Karpas-422 (cell line): ENCODE measurements at regions not wholly inside any gene's neighbourhood (a gene's known extent, or its start where the extent isn't known, plus 50 kb on each side); places are given as distances from the start of the nearest gene placed in this dataset.
A peak's percentile ranks its signal among the peaks of the same experiment; 100 is the strongest.

Source experiments
- DNase-seq: peaks from one replicate; pipeline ENCODE4 v3.0.0-alpha.2; 2015
- H2AFZ ChIP-seq: fragments of 200-600 bp; sonication (generic); 2 replicates; pipeline ENCODE4 v1.6.1; 2014; ENCODE audit warnings: antibody characterized with exemption, low read length, mixed read lengths
- H3K27ac ChIP-seq: fragments of 200-600 bp; sonication (generic); 2 replicates; pipeline ENCODE4 v1.5.1; 2014; ENCODE audit warnings: mild to moderate bottlenecking, low read length, moderate library complexity
- H3K27me3 ChIP-seq: fragments of 200-600 bp; sonication (generic); 2 replicates; pipeline ENCODE4 v1.6.1; 2014; ENCODE audit warnings: low read length, mixed read lengths
- H3K36me3 ChIP-seq: fragments of 200-600 bp; sonication (generic); 2 replicates; pipeline ENCODE4 v1.6.1; 2014; ENCODE audit warnings: low read length, mixed read lengths; ENCODE audit not compliant: insufficient read depth
- H3K4me1 ChIP-seq: fragments of 200-600 bp; sonication (generic); 2 replicates; pipeline ENCODE4 v1.6.1; 2014; ENCODE audit warnings: mild to moderate bottlenecking, low read length, mixed read lengths
- H3K4me2 ChIP-seq: fragments of 200-600 bp; sonication (generic); 2 replicates; pipeline ENCODE4 v1.6.1; 2014; ENCODE audit warnings: low read length, low read depth, mild to moderate bottlenecking; ENCODE audit not compliant: poor library complexity, severe bottlenecking
- H3K4me3 ChIP-seq: fragments of 200-600 bp; sonication (generic); 2 replicates; pipeline ENCODE4 v1.5.1; 2014; ENCODE audit warnings: mild to moderate bottlenecking, antibody characterized with exemption, low read length, mixed read lengths
- H3K79me2 ChIP-seq: fragments of 200-600 bp; sonication (generic); 2 replicates; pipeline ENCODE4 v1.6.1; 2014; ENCODE audit warnings: mild to moderate bottlenecking, low read length, mixed read lengths
- H3K9ac ChIP-seq: fragments of 200-600 bp; sonication (generic); 2 replicates; pipeline ENCODE4 v1.6.0; 2014; ENCODE audit warnings: low read length
- H3K9me2 ChIP-seq: fragments of 200-600 bp; sonication (generic), shearing (Covaris generic); replicated peaks from 2 replicates; pipeline ENCODE4 v1.6.0; 2014; ENCODE audit warnings: mild to moderate bottlenecking, low read length, moderate library complexity; ENCODE audit not compliant: insufficient read depth
- H3K9me3 ChIP-seq: fragments of 300-700, 200-600 bp; sonication (generic); 2 replicates; pipeline ENCODE4 v1.6.1; 2014; ENCODE audit warnings: low read length, mixed read lengths
- H4K20me1 ChIP-seq: fragments of 200-600 bp; sonication (generic); 2 replicates; pipeline ENCODE4 v1.6.1; 2014; ENCODE audit warnings: mild to moderate bottlenecking, antibody characterized with exemption, low read length, low read depth; ENCODE audit not compliant: insufficient read depth

DNA sequence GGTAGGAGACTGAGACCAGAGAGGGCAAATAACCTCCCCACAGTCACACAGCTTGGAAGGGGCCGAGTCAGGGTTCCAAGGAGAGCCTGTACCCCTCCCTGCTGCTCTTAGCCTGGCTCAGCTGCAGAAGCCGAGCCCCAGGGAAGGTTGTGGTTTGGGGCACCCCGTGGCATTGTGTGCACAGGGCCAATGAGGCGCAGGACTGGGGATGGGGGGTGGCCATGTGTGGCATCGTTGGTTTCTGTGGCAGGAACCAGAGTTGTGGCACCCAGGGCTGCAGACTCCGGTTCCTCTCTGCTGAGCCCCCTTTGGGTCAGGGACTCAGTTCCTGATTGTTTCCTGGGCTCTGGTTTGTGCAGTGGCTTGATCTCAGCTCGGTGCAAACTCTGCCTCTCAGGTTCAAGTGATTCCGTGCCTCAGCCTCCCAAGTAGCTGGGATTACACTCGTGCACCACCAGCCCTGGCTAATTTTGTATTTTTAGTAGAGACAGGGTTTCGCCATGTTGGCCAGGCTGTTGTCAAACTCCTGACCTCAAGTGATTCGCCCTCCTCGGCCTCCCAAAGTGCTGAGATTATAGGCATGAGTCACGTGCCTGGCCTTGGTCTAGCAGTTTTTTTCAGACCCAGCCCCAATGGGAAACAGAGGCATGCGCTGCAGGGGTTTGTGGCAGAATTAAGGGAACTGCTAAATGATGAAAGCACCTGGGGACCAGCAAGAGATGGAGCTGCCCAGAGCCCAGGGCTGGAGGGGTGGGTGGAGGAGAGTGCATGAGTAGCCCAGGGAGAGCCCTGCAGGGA, 221.0 kb upstream of the SULF2 start:
- no peaks in the 10 kb centered on the region for H3K36me3 ChIP-seq
- H3K4me3 ChIP-seq, result no peak overlapping the region
- no peaks in the 10 kb centered on the region for H3K9me2 ChIP-seq
- H3K4me2 ChIP-seq, result no peak overlapping the region
- no peak overlapping the region for H2AFZ ChIP-seq
- no peaks in the 10 kb centered on the region for H4K20me1 ChIP-seq
- H3K27me3 ChIP-seq, result no peaks in the 10 kb centered on the region
- DNase-seq, result no peak
- no peaks in the 10 kb centered on the region for H3K79me2 ChIP-seq
- no peaks in the 10 kb centered on the region; the same call in 1 of the 2 replicates for H3K9me3 ChIP-seq
- H3K9ac ChIP-seq, result no peak overlapping the region
- peaks cover 11% of the 10 kb centered on the region for H3K4me1 ChIP-seq
- H3K27ac ChIP-seq, result no peak overlapping the region

GRCh38 chr20:48003021-48003420, 217.7 kb upstream of the SULF2 start:
- H2AFZ ChIP-seq, result no peak overlapping the region
- no peaks in the 10 kb centered on the region for H3K79me2 ChIP-seq
- no peaks in the 10 kb centered on the region for H3K36me3 ChIP-seq
- H3K9me2 ChIP-seq, result no peaks in the 10 kb centered on the region
- no peak for DNase-seq
- no peak overlapping the region for H3K27ac ChIP-seq
- H3K9me3 ChIP-seq, result no peaks in the 10 kb centered on the region; the same call in 1 of the 2 replicates
- H4K20me1 ChIP-seq, result no peaks in the 10 kb centered on the region
- no peak overlapping the region for H3K9ac ChIP-seq
- H3K4me3 ChIP-seq, result no peak overlapping the region
- H3K4me1 ChIP-seq, result peaks cover 11% of the 10 kb centered on the region
- H3K27me3 ChIP-seq, result no peaks in the 10 kb centered on the region
- no peak overlapping the region for H3K4me2 ChIP-seq

GRCh38 chr20:48002517-48002970, 217.3 kb upstream of the SULF2 start:
- Histone ChIP-seq H3K4me2 (no peak overlapping the region), H3K27me3 (no peaks in the 10 kb centered on the region), H3K27ac (no peak overlapping the region), H3K4me3 (no peak overlapping the region), H3K9me3 (no peaks in the 10 kb centered on the region; the same call in 1 of the 2 replicates), H4K20me1 (no peaks in the 10 kb centered on the region), H2AFZ (no peak overlapping the region), H3K79me2 (no peaks in the 10 kb centered on the region), H3K4me1 (peaks cover 11% of the 10 kb centered on the region), H3K36me3 (no peaks in the 10 kb centered on the region), H3K9ac (no peak overlapping the region), H3K9me2 (no peaks in the 10 kb centered on the region)
- DNase-seq, result peak; percentile 47

DNA sequence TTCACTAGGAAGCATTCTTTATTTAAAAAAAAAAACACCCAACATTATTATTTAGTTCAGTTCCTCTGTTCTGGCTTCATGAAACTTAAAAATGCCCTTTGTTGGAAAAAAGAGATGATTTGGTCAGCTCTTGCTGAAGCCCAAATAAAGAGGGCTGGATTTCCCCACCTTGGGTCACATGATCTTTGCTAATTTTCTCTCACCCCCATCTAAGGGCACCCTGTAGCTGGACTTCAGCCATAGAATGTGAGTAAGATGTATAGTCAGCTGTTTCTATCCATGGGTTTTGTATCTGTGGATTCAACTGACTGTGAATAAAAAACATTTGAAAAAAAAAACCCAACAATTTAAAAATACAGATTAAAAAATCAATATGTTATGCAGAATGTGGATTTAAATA, 213.9 kb upstream of the SULF2 start:
- Histone ChIP-seq H3K4me1 (peaks cover 11% of the 10 kb centered on the region), H2AFZ (no peak overlapping the region), H3K9me2 (no peaks in the 10 kb centered on the region)

DNA sequence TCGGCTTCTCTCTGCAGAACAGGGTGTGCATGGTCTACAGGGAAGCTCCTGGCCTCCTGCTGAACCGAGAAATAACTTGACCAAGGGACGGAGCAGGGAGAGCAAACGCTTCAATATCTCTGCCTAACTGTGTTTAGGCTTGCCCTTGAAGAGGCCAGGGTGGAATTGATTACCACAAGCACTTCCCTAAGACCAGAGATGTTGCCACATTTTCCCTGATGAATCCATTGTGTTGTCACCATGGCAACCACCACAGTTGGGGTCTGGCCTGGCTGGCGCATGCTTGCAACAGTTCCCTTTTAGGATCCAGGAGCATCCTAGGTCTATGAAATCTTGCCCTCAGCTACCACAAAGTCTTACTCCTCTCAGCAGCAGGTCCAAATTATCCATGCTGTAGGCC, 213.5 kb upstream of the SULF2 start:
- DNase-seq, result no peak
- no peak overlapping the region for H2AFZ ChIP-seq
- H3K9me3 ChIP-seq, result no peaks in the 10 kb centered on the region
- H3K4me1 ChIP-seq, result peaks cover 11% of the 10 kb centered on the region
- no peaks in the 10 kb centered on the region for H3K9me2 ChIP-seq
- H3K9ac ChIP-seq, result no peak overlapping the region
- no peaks in the 10 kb centered on the region for H4K20me1 ChIP-seq
- no peak overlapping the region for H3K27ac ChIP-seq
- no peak overlapping the region for H3K4me2 ChIP-seq
- H3K79me2 ChIP-seq, result no peaks in the 10 kb centered on the region
- no peak overlapping the region for H3K4me3 ChIP-seq
- H3K36me3 ChIP-seq, result no peaks in the 10 kb centered on the region
- H3K27me3 ChIP-seq, result no peaks in the 10 kb centered on the region

More for the DNA sequence above, 213.9 kb upstream of the SULF2 start:
- Histone ChIP-seq H3K27me3 (no peaks in the 10 kb centered on the region), H3K4me2 (no peak overlapping the region), H3K4me3 (no peak overlapping the region), H4K20me1 (no peaks in the 10 kb centered on the region), H3K9me3 (no peaks in the 10 kb centered on the region), H3K9ac (no peak overlapping the region), H3K36me3 (no peaks in the 10 kb centered on the region), H3K79me2 (no peaks in the 10 kb centered on the region), H3K27ac (no peak overlapping the region)
- no peak for DNase-seq

- Histone ChIP-seq H3K9me3 (no peaks in the 10 kb centered on the region), H3K27me3 (no peaks in the 10 kb centered on the region)
- no peak for DNase-seq
Observed at GRCh38 chr20:47995661-47996060, 210.4 kb upstream of the SULF2 start.

DNA sequence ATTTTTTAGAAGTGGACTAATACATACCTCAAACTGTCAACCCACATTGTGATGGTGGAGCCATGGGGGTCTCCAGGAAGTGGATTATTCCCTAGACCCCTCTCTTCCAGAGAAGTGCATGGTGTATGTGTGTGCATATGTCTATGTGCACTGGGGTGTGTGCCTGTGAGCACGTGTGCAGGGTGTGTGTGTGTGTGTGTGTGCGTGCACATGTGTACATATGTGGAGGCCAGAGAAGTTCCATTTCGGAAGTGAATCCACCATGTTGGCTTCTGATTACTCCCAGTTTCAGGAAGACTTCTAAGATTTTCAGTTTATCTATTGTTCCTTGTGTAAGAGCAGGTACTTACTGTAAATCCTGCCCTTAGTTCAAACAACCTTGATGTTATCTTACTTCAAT, 208.5 kb upstream of the SULF2 start:
- no peaks in the 10 kb centered on the region for H3K79me2 ChIP-seq
- H3K9ac ChIP-seq, result no peak overlapping the region
- no peak overlapping the region for H2AFZ ChIP-seq
- H3K4me2 ChIP-seq, result no peak overlapping the region
- H3K36me3 ChIP-seq, result no peaks in the 10 kb centered on the region
- DNase-seq, result no peak
- no peaks in the 10 kb centered on the region for H3K9me2 ChIP-seq
- no peaks in the 10 kb centered on the region for H3K9me3 ChIP-seq
- no peaks in the 10 kb centered on the region for H4K20me1 ChIP-seq
- H3K27me3 ChIP-seq, result no peaks in the 10 kb centered on the region
- H3K27ac ChIP-seq, result no peak overlapping the region
- no peaks in the 10 kb centered on the region for H3K4me1 ChIP-seq
- H3K4me3 ChIP-seq, result no peak overlapping the region

More at GRCh38 chr20:47995661-47996060, 210.4 kb upstream of the SULF2 start:
- H3K9me2 ChIP-seq, result no peaks in the 10 kb centered on the region
- H2AFZ ChIP-seq, result no peak overlapping the region
- no peak overlapping the region for H3K4me3 ChIP-seq
- no peaks in the 10 kb centered on the region for H3K79me2 ChIP-seq
- H3K36me3 ChIP-seq, result no peaks in the 10 kb centered on the region
- H3K27ac ChIP-seq, result no peak overlapping the region
- no peak overlapping the region for H3K9ac ChIP-seq
- no peaks in the 10 kb centered on the region for H4K20me1 ChIP-seq
- H3K4me2 ChIP-seq, result no peak overlapping the region
- H3K4me1 ChIP-seq, result no peaks in the 10 kb centered on the region

GRCh38 chr20:47993035-47993755, 207.9 kb upstream of the SULF2 start:
- Histone ChIP-seq H3K79me2 (no peaks in the 10 kb centered on the region), H3K36me3 (no peaks in the 10 kb centered on the region), H2AFZ (no peak overlapping the region), H3K9ac (no peak overlapping the region), H3K9me3 (no peaks in the 10 kb centered on the region), H3K4me1 (no peaks in the 10 kb centered on the region), H3K27me3 (no peaks in the 10 kb centered on the region), H3K27ac (no peak overlapping the region), H3K4me2 (no peak overlapping the region), H4K20me1 (no peaks in the 10 kb centered on the region), H3K9me2 (no peaks in the 10 kb centered on the region), H3K4me3 (no peak overlapping the region)
- no peak for DNase-seq
